AG04449 (cell line): ENCODE measurements at regions not wholly inside any gene's neighbourhood (a gene's known extent, or its start where the extent isn't known, plus 50 kb on each side); places are given as distances from the start of the nearest gene placed in this dataset.
"Not testable (repeated sequence)": the region's sequence is repeated elsewhere in the genome, so short reads cannot be mapped to it uniquely, and the experiment has no call there.

Experiments
- CTCF ChIA-PET: fragments of 350-600 bp; formaldehyde crosslinking; extraction: SDS; loops from one replicate; lab custom pipeline; 2021; ENCODE audit warnings: antibody characterized with exemption; lab: Yijun Ruan, JAX
- POLR2A ChIA-PET: fragments of 400-600, 350-600 bp; formaldehyde crosslinking; extraction: SDS; loops from one replicate; lab custom pipeline; 2020; ENCODE audit warnings: antibody characterized with exemption, inconsistent platforms; lab: Yijun Ruan, JAX
- DNase-seq: peaks from one replicate; pipeline ENCODE4 v3.0.0-alpha.2; 2010; ENCODE audit warnings: low read depth, low spot score
- H3K4me3 ChIP-seq: 2 replicates; pipeline ENCODE4 v1.5.1; 2011; ENCODE audit warnings: low read depth, mild to moderate bottlenecking, control low read depth, low read length
- CTCF ChIP-seq: IDR thresholded peaks from one replicate; pipeline ENCODE4 v1.5.1; 2011; ENCODE audit warnings: mild to moderate bottlenecking, moderate library complexity, low read length, control low read depth, inconsistent platforms; ENCODE audit not compliant: insufficient read depth; ENCODE audit errors: missing control alignments

GRCh38 chr1:70571191-70571590 lies 160.1 kb downstream of the CTH start:
- ChIA-PET POLR2A (no interaction called here), CTCF (no interaction called here)
- TF ChIP-seq CTCF, result no peak
- DNase-seq, result no peak
- H3K4me3 ChIP-seq, result no peak overlapping the region

GRCh38 chr1:70573317-70573843 lies 162.3 kb downstream of the CTH start:
- ChIA-PET CTCF (no interaction called here), POLR2A (no interaction called here)
- no peak for DNase-seq
- H3K4me3 ChIP-seq, result no peak overlapping the region
- TF ChIP-seq CTCF, result no peak

GRCh38 chr1:70581661-70582060 lies 170.6 kb downstream of the CTH start:
- TF ChIP-seq CTCF, result no peak

GRCh38 chr1:70583522-70583921 lies 172.5 kb downstream of the CTH start:
- ChIA-PET CTCF (no interaction called here), POLR2A (no interaction called here)
- DNase-seq, result no peak
- no peak overlapping the region for H3K4me3 ChIP-seq
- no peak for TF ChIP-seq CTCF

More at GRCh38 chr1:70581661-70582060, 170.6 kb downstream of the CTH start:
- POLR2A ChIA-PET, result no interaction called here
- DNase-seq, result no peak
- no peak overlapping the region for H3K4me3 ChIP-seq
- CTCF ChIA-PET, result no interaction called here

GRCh38 chr1:70586046-70586445 lies 175.0 kb downstream of the CTH start:
- ChIA-PET CTCF (no interaction called here), POLR2A (no interaction called here)
- no peak for DNase-seq
- H3K4me3 ChIP-seq, result no peak overlapping the region
- no peak for TF ChIP-seq CTCF

- CTCF ChIA-PET, result no interaction called here
- H3K4me3 ChIP-seq, result no peak overlapping the region
- TF ChIP-seq CTCF, result no peak
- no peak for DNase-seq
- POLR2A ChIA-PET, result no interaction called here
Measured at GRCh38 chr1:70587872-70588366, 176.9 kb downstream of the CTH start.

GRCh38 chr1:70593551-70593950 lies 182.5 kb downstream of the CTH start:
- H3K4me3 ChIP-seq, DNase-seq, POLR2A ChIA-PET, CTCF ChIA-PET: not testable (repeated sequence)
